ENCODE measurements at regions not wholly inside any gene's neighbourhood (a gene's known extent, or its start where the extent isn't known, plus 50 kb on each side); places are given as distances from the start of the nearest gene placed in this dataset.

GRCh38 chr9:4921449-4921848 lies 63.6 kb upstream of the JAK2 start:
- DNase-seq: no peak

DNA sequence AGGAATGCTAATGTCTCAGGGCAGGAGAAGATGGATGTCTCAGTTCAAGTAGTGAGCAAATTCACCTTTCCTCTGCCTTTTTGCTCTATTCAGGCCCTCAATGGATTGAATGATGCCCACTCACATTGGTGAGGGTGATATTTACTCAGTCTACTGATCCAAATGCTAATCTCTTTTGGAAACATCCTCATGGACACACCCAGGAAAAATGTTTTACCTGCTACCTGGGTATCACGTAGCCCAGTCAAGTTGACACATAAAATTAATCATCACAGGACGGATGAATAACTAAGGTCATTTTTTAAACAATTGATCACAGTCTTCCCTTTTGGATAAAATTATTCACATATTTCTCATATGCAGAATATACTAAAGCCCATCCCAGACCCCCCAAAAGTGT lies 63.0 kb upstream of the JAK2 start:
- no peak for DNase-seq

DNA sequence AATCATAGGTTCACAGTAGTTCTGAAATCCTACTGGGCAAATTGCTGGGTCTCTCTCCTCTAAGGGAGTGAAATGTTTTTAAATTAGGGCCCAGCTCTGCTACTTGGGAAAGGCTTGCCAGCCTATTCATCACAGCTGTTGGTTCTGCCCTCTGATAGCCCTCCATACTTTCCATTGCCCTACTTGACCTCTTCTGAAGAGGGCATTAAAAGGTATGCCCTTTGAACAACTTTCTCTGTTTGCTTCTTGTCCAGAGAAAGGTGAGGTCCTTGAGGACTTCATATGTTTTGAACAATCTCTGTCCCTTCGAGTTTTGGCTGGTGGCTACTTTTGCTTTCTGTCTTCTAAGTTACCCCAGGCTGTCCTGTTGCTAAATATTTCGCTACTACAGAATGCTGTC lies 62.3 kb upstream of the JAK2 start:
- no peak for DNase-seq

DNA sequence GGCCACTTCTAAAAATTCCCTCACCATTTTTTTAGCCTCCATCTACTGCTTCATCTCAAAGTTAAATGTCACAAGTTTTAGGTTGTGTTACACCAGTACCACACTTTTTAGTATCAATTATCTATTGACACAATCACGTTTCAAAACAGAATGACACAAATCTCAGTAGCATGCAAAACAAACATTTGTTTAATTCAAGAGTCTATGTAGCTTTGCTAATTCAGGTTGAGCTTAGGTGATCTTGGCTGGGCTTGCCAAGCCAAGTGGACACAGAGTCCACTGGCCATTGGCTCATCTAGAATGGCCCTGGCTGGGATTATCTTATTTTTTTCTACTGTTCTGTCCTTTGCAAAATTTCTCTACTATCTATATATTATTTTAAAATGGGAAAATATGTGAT lies 61.9 kb upstream of the JAK2 start:
- no peak for DNase-seq

DNA sequence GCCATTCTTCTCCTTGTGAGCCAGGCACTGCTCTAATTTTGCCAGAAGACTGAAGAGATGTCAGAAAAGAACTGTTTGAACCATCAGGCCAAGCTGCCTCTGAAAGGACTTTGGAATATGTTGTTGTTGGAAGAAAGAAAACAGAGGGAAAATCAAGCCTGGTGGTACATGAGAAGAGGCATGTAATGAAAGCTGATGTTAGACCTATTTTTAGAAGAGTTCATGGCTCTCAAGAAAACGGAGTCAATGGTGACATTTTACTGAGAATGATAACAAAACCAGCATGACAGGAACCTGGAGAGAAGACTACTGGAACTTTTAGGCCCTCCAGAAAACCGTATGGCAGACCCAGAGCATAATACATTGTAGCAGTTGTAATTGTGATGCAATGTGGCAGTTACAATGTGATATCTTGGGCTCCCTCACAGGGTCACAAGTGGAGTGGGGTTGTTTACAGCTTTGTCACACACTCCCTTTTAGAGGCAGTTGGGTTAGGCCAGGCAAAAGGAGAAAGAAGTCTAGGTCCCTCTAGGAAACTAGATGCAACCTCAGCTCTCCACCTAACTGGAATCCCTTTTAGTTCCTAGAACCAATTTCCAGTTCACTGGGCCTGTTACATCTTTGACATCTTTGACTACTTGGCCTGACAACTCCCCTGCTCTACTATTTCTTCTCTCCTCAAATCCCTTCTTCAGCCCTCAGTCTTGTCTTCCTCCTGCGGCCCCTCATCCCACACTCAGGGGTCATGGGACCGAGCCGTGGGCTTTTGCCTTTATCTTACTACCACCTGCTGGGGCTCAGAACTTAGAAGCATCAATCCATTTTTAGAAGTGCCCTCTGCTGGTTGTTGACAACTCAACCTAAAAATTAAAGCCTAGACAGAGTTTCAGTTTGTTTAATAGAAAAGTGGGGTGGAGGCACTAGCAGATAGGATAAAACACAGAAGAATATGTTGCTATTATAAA lies 61.2 kb upstream of the JAK2 start:
- DNase-seq: peak; percentile 44

DNA sequence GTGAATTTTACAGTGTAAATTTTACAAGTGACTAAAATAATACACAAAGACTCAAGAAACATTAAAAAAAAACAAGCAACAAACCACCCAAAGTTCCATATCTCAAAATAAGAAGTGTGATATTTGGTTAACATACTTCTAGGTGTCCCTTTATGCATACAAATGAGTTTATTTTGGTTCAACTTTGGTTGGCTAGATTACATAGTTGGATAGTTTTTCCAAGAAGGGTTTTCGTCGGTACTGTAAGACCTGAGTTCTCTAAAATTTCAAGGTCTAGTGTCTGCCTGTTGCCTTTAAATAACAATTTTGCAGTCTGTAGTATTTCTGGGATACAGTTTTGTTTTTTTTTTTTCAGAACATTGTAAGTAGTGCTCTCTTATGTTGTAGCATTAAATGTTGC lies 58.8 kb upstream of the JAK2 start:
- DNase-seq: no peak

GRCh38 chr9:4927043-4927471 lies 58.0 kb upstream of the JAK2 start:
- no peak for DNase-seq

DNA sequence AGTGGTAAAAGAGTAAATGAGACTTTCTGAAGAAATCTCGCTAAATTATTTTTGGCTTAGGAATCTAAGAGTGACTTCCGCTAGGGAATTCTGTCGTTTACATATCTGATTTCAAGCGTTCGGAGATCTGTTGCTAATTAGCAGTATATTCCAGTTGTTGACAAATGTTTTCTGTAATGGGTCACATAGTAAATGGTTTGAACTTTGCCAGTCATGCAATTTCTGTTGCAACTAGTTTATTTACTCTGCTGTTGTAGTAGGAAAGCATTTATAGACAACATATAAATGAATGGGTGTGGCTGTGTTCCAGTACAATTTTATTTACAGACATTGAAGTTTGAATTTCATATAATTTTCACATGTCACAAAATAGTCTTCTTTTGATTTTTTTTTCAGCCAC lies 57.4 kb upstream of the JAK2 start:
- DNase-seq: no peak

GRCh38 chr9:4929917-4930316 lies 55.2 kb upstream of the JAK2 start:
- DNase-seq: no peak

- DNase-seq: no peak
These were observed 52.4 kb upstream of the JAK2 start for GRCh38 chr9:4932681-4933080.

GRCh38 chr9:4933177-4933576 lies 51.9 kb upstream of the JAK2 start:
- DNase-seq: no peak

DNA sequence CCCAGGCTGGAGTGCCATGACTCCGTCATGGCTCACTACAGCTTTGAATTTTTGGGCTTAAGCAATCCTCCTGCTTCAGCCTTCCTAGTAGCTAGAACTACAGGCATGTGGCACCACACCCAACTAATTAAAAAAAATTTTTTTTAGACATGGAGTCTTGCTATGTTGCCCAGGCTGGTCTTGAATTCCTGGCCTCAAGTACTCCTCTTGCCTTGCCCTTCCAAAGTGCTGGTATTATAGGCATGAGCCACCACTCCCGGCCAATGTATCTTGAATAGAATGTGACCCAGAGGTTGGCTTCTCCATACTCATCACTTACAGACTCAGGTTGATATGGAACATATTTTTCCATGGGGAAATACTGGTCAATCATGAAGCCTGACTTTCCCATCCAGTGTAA lies 51.2 kb upstream of the JAK2 start:
- DNase-seq: no peak

GRCh38 chr9:4935001-4935672 lies 49.9 kb upstream of the JAK2 start:
- no peak for DNase-seq

Measured in NCI-H82 (cell line).